COLO668 (cell line): ENCODE measurements at regions not wholly inside any gene's neighbourhood (a gene's known extent, or its start where the extent isn't known, plus 50 kb on each side); places are given as distances from the start of the nearest gene placed in this dataset.
"Not testable (repeated sequence)": the region's sequence is repeated elsewhere in the genome, so short reads cannot be mapped to it uniquely, and the experiment has no call there.

ENCODE experiments used
- DNase-seq: peaks from one replicate; lab custom pipeline; 2025; ENCODE audit not compliant: unreplicated experiment; lab: John Stamatoyannopoulos, UW

- no peak for DNase-seq
These were observed 610.3 kb upstream of the CDH5 start for GRCh38 chr16:65756163-65756562.

GRCh38 chr16:65754820-65755691, 611.4 kb upstream of the CDH5 start:
- DNase-seq: no peak

- no peak for DNase-seq
These were observed 614.0 kb upstream of the CDH5 start for GRCh38 chr16:65752522-65752844.

- no peak for DNase-seq
These were observed 614.6 kb upstream of the CDH5 start for GRCh38 chr16:65751622-65752521.

DNA sequence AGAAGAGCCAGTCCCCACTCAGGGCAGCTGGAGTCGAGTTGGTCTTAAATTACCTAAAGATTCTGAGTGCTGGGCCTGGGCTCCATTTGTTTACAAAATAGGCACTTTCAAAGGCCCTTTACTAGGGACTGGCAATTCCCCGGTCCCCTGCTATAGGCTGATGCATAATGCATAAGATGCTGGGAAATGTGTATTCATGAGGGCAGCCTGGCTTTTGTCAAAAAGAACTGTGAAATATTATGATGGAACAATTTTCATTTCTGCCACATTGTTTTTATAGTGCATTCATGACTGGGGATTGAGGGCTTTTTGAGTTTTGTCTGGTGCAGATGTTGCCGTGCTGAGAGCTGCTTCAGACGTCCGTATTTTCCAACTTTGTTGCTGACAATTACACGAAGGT, 617.0 kb upstream of the CDH5 start:
- DNase-seq: no peak

DNA sequence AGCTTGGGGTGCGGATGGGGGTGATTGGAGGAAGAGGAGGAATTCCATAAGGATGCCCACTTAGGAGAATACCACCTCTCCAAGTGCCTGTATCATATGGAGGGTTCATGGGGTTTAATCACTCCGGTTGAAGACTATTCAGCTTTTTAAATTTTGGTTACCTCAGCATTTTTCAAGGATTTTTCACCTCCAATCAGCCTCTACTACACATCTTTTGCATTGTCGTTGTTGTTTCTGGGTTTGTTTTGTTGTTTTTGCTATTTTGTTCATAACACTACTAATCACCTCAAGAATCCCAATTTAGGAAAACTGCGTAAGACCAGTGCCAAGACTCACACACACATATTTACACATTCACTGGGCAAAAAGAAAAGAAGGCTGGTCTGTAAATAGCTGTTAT, 619.5 kb upstream of the CDH5 start:
- DNase-seq: no peak

DNA sequence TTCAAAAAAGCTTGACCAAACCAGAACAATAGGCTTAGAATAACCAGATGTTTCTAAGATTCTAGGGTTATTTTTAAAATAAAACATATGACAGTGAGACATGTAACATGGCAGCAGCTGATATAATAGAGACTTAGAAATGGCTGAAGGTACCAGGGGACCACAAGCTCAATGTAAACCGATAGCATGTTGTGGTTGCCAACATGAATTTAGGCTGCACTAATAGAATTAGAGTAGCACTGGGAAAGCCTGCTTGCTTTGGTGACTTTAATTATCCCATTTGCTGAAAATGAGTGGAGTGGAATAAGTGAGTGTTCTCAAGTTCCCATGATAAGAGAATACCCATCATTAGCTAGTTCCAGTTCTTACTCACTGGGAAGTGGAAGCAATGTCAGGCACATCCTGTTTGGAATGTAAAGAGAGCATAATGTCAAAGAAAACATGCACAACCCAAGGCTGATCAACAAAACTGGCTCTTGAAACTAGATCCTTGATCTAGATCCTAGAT, 621.2 kb upstream of the CDH5 start:
- no peak for DNase-seq

GRCh38 chr16:65744401-65744800, 622.1 kb upstream of the CDH5 start:
- no peak for DNase-seq

DNA sequence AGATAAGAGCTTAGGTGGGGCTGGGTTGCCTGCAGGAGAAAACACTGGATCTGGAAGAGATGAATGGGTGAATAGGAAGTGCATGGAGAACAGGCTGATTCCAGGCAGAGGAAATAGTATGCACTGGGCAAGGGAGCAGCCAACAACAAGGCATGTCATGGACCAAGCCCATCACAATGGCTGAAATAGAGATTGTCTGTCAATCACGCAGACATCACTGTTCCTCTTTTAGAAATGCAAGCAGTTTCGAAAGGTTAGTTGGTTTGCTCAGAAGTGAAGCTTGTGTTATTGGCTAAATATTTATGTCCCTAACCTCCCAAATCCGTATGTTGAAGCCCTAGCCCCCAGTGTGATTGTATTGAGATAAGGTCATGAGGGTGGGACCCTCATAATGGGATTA, 621.7 kb upstream of the CDH11 start:
- no peak for DNase-seq

- DNase-seq: no peak
These were observed 618.8 kb upstream of the CDH11 start for GRCh38 chr16:65740711-65741110.

GRCh38 chr16:65739518-65739917, 617.7 kb upstream of the CDH11 start:
- no peak for DNase-seq

- no peak for DNase-seq
These were observed 616.0 kb upstream of the CDH11 start for GRCh38 chr16:65737831-65738230.

DNA sequence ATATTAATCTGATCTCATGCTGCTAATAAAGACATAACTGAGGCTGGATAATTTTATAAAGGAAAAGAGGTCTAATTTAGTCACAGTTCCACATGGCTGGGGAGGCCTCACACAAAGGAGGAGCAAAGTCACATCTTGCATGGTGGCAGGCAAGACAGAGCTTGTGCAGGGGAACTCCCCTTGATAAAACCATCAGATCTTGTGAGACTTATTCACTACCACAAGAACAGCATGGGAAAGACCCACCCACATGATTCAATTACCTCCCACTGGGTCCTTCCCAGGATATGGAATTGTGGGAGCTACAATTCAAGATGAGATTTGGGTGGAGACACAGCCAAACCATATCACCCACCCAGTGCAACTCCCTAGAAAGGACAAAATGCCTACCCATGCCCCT, 613.8 kb upstream of the CDH11 start:
- DNase-seq: not testable (repeated sequence)

DNA sequence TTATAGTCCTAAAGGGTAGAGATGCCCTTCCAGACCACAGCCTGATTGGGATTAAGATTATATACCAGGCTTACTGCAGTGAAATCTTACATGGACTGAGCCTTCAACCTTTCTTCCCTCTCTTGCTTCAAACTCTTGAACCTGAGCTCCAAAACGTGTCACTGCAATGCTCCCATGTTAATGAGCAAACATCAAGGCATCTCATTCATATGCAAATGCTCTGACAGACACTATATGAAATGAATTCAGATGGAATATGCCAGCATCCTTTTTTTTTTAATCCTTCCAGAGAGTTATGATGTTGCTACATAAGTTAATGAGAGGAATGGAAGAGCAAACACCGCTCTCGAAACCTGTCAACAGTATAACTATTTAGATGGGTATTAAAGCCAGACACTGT, 611.9 kb upstream of the CDH11 start:
- no peak for DNase-seq

DNA sequence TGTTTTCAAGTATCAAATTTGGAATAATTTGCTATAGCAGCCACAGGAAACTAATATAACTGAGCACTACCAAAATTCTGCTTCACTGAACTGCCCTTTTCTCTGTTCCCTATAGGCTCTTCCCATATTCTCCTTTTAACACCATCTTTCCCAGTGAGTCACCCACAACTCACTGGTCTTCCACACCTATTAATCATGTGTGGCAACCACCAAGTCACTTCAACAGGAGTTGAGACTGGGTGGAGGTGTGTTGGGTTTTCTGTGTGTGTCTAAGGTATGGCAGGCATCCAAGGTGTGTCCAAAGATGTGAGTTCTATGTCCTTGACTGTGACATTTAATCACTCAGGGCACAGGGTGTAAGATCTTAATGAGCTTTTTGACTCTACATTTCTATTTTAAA, 610.0 kb upstream of the CDH11 start:
- no peak for DNase-seq

GRCh38 chr16:65728652-65729051, 606.8 kb upstream of the CDH11 start:
- no peak for DNase-seq

DNA sequence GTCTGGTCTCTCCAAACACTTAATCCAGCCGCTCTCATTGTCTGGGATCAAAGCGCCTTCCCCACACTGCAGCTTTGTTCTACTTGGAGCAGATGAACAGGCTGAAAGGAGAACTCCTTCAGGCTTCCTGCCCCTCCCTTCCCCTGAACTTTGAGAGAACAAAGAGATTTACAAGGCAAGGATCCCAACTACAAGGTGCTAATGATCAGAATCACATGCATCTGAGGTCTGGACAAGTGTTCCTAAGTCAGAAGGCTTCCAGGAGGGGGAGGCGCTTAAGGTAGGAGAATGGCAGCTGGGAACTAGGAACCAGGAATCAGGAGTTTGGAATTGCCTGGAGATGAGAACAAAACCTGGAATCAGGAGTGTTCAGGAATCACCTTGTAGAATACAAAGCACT, 606.3 kb upstream of the CDH11 start:
- DNase-seq: no peak

- no peak for DNase-seq
These were observed 605.8 kb upstream of the CDH11 start for GRCh38 chr16:65727534-65728137.

DNA sequence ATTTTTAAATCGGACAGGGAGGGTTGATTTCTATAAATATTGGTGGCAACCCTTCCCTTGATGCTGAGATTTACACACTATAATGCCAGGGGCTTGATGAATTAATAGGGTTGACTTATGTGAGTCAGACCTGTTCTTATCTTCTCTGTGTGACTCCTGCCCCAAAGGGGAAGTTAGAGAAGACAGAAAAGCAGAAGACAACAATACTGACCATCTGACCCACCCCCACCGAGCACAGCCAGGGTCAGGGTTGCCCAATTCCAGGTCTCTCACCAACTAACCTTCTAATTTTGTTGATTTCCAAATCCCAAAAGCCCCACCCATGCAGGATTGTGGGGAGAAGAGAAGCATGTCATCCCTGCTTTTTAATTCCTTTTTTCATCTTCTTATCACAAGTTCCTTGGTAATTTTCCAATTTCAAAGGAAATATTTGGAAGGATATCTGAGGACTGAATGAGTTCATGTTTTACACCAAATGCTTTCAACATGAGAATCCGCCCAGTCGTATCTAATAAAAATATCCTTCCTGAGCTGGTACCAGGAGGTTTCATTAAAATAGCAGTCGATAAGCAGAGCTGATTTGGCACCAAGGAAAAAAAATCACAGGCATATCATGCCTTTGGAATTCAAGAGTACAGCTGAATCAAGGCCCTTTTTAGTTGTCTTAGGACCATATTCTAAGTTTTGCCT, 603.4 kb upstream of the CDH11 start:
- DNase-seq: no peak

GRCh38 chr16:65722429-65722828, 600.6 kb upstream of the CDH11 start:
- DNase-seq: no peak

DNA sequence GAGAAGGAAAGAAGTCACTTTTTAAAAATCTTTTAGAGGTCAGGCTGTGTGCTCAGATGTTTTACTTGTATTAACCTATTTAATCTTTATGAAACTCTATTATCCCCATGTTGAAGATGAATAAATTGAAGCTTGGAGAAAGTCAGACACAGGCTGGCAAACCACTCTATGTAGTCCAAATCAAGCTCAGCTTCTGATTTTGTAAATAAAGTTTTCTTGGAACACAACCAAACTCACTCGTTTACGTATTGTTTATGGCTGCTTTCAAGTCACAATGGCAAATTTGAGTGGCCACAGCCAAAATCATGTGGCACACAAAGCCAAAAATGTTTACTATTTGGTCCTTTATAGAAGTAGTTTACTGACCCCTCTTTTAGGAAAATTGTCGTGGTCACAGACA, 596.0 kb upstream of the CDH11 start:
- no peak for DNase-seq
